HG03457 (cell line): ENCODE measurements at regions not wholly inside any gene's neighbourhood (a gene's known extent, or its start where the extent isn't known, plus 50 kb on each side); places are given as distances from the start of the nearest gene placed in this dataset.
"Not testable (repeated sequence)": the region's sequence is repeated elsewhere in the genome, so short reads cannot be mapped to it uniquely, and the experiment has no call there.

Experiments
- ATAC-seq: cut with Tn5 transposase; IDR thresholded peaks from one replicate; pipeline ENCODE4 v1.9.1; 2021; ENCODE audit warnings: moderate number of reproducible peaks; ENCODE audit not compliant: unreplicated experiment

DNA sequence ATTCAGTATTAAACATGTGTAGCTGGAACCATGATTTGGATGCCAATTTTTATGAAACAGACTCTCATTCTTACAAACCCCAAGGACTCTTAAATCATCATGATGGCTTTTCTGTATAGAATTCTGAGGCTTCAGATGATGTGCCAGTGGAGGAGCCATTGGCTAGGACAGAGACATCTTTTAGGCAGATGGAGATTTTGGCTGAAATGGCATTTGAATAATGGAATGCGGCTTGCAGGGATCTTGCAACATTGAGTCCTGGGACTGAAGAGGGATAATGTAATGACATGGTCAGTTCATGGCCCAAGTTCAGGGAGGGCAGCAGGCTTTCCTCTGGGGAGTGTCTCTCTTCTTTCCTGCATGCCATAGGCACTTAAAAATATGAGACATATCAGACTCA lies 172.4 kb downstream of the ABCA8 start:
- no peak for ATAC-seq

DNA sequence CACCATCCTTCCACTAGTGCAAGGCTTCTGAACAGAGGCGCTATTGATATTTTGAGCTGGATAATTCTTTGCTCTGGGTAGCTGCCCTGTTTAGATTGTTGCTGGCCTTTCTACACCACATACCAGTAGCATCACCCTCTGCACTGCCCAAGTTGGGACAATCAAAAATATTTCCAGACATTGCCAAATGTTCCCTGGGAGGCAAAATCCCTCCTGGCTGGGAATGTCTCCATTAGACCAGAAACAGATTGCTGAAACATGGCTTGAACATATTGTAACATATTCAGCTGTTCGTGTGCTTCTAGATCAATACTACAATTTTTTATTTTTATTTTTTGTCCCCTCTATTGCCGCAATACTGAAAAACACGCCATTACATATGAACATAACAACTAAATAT lies 174.6 kb downstream of the ABCA8 start:
- ATAC-seq: no peak

DNA sequence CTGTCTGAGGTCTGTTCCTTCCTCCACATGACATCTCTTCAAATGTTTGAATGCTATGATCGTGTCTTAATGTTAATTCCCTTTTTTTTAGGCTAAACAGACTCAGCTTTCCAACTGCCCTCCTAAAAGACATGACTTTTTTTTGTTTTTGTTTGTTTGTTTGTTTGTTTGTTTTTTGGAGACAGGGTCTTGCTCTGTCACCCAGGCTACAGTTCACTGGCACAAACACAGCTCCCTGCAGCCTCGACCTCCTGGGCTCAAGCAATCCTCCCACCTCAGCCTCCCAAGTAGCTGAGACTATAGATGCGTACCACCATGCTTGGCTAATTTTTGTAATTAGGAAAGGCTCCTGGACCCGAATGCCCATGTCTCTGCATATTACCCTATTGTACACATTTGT lies 176.5 kb downstream of the ABCA8 start:
- ATAC-seq: no peak

DNA sequence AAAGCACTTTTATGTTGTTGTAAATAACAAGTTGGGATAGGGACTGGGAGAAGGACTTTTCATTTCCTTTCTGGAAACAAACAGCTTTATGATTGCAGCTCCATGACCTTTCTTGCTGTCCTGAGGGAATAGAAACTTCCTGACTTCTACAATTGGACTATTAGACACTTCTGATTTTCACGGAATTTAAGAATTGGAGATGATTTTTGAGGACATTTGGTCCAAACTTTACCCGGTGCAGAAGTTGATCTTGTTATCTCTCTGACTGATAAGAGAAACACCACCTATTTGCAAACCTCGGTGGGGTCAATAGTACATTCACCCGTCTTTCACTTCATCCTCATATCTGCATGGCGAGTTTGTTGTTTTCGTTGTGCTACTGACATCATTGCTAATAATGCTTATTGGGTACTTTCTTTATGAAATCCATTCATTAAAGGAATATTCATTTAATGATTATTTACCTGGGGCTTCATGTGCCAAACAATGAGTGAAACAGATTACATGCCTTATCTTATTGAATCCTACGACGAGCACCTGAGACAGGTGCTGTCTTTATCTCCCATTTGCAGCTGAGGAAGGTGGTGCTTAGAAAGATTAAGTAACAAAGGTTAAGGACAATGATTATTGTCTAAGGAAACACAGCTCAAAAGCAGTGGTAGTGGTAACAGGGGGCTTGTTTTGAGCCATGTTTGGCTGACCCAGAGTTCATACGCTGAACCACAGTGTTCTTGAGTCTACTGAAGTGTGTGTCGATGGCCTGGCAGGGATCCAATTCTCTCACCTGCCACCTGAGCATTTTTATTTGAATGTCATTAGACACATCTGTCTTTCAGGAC lies 176.9 kb upstream of the FAM20A start:
- ATAC-seq: no peak

DNA sequence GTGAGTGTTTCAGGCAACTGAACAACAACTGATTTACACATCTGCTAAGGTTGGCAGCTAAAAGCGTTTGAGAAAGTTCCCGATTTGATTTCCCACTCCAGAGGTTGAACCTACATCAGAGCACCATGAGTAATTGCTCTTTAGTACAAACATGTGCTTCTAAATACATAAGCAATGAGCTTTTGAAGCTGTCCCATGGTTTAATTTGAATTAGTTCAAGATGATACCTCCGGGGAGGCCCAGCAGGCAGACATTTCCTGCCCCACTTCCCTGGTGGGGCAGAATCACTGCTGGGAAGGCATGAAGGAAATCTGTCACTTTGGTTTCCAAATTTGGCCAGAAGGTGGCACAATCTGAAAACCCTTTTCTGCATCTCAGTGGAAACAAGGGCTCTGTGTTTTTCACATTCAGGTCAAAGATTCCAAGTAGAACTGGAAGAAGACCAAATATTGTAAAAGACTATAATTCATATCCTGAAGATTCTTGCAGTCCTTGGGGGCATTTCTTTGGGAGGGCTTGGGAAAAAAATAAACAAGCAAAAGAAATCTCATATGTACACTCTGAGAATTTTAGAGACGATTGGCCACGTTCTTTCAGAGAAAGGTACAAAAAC lies 176.2 kb upstream of the FAM20A start:
- no peak for ATAC-seq

DNA sequence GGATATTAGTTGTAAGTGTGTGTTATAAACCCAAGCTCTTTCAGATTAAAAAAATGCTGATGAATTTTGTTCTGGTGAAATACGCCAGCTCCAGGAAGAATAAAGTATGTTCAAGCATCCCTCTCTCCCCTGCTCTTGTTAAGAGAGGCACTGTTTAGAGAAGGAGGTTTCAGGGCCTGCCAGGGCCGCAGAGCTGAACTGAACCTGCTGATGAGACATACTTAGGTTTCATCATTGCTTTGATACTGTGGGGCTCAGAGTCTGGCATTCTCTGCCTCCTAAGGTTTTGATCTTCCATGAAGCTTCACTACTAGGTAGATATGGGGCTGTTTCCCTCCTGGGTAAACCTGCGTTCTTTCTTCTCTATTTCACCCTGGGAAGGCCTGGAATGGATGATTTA lies 175.3 kb upstream of the FAM20A start:
- no peak for ATAC-seq

DNA sequence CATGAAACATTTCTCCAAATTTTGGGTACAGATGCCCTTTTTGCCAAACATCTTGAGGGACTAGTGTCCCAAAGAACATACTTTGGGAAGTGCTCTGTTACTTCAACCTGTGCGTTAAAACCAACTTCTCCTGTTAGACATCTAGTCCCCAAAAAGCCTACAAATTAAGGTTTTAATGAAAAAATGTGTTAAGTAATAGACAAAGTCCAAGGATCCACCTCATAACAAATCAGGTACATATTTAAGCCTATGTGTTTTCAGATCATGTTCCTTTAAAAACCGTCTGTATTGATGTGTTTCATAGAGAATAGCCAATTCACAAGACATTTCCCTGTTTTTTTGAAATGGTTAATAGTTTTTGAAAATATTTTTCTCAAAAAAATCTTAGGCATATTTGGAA lies 174.8 kb upstream of the FAM20A start:
- no peak for ATAC-seq

DNA sequence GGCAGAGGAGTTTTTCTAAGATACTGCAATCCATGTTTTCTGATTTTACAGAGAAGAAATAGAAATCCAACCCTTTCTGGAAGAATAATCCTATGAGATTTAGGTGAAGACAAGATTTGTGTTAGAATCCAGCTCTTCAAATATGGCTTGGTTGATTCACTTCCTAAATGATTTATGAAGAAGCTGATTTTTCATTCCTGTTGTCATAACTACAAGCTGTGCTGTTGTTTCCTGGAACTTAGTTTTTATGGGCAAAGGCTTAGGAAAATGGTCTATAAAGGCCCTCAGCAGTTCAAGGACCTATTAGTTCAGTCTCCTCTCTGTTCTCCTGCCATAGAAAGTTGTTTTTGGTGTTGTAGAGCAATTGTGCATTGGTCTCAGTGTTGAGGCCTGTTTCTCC lies 174.2 kb upstream of the FAM20A start:
- ATAC-seq: no peak

DNA sequence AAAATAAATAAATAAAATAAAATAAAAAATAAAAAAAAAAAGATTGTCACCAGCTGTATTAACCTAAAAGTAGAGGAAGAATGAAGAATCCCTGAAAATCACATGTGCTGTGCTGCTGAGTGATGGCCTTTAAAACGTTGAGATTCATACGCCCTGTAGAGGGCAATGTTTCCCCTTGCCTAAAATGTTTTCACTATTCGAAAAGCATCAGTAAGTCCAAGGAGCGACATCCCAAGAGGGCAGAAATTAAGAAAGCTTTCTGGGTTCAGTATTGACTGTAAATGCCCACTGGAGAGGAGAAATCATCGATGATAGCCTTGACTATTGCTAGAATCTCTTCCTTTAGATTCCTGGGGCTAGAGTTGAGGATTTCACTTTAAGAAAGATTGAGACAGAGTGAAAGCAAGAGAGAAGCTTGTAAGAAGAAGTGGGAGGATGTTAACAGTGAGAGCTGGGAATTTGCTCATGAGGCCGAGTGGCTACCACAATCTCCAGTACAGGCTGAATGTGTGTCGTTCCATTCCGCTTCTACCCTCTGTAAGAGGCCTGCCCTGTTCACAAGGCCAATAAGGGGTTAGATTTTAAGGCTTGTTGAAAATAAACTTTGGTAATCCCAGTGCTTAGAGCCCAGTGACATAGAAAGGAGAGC lies 170.8 kb upstream of the FAM20A start:
- peak; percentile 51 for ATAC-seq

DNA sequence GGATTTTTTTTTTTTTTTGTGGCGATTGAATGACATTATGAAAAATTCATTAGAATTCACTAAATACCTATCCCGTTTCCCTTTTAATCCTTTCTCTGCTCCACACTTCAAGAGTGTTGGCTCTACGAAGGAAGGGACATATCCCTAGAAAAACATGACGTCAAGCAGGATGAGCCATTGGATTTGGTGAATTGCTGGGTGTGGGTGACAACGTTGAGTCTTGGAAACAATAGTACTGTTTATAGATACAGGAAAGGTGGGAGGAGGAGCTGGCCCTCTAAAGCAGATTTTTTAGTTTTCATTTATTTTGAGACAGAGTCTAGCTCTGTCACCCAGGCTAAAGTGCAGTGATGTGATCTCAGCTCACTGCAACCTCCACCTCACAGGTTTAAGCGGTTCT lies 167.6 kb upstream of the FAM20A start:
- no peak for ATAC-seq

DNA sequence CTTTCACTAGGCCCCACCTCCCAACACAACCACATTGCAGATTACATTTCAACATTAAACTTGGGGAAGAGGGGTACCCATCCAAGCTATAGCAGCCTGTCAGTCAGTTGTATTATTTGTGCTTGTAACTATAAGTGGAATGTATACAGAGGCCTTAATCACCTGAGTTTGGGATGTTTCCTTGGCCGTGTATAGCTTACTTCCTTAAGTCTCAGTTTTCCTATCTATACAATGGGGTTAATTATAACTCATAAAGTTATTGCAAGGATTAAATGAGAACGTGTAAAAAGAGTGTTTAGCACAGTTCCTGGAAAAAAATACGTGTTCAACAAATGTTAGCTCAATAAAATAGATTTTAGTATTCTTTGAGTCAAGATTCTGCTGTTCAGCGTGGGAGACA lies 165.5 kb upstream of the FAM20A start:
- ATAC-seq: no peak

DNA sequence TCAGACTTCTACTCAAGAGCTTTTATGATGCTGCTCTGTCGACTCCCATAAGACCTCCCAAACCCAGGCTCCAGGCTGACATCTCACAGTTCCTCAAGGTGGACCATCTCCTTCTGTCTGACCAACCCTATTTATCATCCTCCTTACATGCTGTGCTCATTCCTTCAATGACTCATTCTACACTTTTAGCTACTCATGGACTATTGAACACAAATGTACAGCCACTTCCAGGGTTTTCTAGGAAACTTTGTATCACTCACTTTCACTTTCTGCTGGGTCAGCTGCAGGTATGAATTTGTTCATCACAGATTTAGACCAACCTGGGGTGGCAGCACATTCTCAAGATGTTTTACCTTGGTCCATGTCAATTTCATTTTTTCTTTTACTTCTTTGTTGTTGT lies 162.4 kb upstream of the FAM20A start:
- ATAC-seq: no peak

DNA sequence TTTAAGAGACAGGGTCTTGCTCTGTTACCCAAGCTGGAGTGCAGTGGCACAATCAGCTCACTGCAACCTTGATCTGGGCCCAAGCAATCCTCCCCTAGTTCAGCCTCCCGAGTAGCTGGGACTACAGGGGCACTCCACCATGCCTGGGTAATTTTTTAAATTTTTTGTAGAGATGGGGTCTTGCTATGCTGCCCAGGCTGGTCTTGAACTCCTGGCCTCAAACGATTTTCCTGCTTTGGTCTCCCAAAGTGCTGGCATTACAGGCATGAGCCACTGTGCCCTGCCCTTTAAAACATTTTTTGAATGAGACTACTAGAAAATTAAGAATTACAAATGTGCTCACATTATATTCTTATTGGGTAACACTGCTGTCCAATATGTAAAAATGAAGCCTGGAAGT lies 161.7 kb upstream of the FAM20A start:
- no peak for ATAC-seq

DNA sequence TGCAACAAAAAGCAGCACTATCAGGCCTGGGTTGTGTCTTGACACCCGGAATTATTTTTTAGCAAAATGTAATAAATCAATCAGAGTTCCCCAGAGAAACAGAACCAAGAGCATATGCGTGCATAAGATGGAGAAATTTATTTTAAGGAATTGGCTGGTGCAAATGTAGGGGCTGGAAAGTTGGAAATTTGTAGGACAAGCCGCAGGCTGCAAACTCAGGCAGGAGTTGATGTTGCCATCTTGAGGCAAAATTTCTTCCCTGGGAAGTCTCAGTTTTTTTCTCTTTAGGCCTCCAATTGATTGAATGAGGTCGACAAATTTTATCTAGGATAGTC lies 158.9 kb upstream of the FAM20A start:
- ATAC-seq: no peak

DNA sequence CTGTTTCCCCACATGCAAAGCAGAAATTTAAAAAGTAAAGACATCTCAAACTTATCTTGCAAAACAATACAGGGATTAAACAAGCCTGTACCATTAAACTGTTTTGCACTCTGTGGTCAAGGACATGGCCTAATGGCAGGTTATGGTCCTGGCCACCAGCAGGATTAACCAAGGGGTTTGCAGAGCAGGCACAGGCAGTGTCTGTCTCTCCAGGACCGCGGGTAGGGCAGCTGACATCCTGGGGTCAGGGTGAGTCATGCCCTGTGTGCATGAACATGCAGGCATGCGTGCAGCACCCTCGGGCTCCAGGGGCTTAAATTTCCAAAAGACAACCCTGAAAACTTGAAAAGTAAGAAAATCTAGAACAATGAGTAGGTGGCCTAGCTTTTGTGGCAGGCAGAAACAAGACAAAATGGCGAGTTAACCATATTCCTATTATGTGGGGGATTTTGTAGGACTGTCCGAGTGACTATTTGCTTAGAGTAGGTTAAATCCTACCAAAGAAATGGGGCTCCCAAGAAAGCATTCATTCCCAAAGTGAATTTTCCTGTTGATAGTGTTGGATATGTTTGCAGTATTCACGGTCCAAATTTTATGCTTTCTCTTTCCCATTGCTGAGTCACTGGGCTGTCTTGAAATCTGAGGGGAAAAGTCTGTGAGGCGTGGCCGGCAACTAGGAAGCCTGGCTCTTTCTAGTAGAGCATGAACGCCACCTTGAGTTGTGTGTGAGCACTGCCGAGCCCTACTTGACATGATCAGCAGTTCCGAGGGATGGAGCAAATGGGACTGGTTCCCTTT lies 158.4 kb upstream of the FAM20A start:
- peak; percentile 80 for ATAC-seq

DNA sequence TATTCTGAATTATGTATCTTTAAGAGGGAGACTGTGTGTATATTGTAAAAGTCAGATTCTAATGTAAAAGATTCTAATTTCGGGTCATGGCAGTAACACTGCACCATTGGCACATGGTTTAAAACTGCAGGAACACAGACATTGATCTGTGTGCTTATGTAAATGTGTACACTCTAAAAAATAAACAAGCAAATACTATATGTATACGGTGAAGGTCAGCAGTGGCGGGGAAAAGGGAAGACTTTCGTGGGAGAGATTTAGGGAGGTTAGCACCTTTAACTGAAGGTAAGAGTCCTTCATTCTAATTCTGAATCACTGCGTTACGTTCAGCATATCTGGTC lies 157.8 kb upstream of the FAM20A start:
- ATAC-seq: no peak

DNA sequence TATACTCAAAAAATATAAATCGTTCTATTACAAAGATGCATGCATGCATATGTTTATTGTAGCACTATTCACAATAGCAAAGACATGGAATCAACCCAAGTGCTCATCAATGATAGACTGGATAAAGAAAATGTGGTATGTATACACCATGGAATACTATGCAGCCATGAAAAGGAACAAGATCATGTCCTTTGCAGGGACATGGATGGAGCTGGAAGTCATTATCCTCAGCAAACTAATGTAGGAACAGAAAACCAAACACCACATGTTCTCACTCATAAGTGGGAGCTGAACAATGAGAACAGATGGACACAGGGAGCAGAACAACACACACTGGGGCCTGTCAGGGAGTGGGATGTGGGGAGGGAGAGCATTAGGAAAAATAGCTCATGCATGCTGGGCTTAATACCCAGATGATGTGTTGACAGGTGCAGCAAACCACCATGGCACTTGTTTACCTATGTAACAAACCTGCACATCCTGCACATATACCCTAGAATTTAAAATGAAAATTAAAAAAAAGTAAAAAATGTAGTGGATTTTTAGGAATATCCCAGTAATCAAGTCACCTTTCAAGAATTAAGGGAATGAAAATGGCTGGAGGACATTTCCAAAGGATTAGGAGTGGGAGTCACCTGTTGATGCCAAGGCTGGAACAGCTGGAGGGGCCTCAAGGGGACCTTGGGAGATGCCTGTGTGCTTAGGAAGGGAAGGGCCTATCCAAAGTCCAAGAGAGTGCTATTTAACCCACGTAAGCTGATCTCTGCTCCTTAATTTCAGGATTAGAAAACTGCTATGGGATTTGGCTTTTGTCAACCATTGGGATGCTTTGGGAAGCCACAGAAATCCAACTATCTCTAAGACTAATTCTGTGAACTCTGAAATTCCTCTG lies 156.9 kb upstream of the FAM20A start:
- ATAC-seq: not testable (repeated sequence)

DNA sequence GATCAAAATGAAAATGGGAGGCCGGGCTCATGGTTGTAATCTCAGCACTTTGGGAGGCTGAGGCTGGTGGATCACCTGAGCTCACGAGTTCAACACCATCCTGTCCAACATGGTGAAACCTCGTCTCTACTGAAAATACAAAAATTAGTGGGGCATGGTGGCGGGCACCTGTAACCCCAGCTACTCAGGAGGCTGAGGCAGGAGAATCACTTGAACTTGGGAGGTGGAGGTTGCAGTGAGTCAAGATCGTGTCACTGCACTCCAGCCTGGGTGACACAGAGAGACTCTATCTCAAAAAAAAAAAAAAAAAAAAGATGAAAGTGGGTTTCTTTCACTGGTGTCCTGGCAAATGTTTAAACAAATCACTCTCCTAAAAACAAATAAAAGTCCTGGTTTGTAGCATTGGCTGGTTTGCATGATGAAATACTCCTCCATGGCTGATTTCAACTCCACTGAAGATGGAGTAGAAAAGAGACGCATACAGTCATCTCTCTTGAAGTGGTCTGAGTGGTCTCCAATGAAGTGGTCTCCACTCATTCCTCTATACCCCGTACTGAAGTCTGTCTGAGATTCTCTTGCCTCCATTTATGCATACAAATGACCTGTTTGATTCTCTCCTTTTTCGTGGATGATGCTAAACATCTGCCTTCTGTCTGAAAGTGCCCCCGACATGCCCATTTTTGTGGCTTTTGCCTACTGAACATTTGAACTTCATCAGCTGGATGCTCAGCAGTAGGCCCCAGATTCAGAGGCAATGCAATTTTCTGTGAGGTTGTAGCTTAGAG lies 153.0 kb upstream of the FAM20A start:
- ATAC-seq: no peak

DNA sequence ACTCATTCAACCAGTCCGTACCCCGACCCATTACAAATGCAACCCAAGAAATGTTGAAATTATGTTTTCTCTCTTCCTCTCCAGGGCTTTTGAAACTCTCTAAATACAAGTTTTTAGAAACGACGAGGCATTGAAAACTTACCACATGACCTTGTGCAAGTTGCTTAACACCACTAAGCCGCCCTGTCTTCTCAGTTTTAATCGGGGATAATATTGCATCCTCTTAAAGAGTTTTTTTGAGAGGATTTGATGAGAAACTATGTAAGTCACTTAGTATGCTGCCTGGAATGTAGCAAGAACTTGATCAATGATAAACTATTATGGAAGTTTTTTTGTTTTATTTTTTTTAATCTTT lies 149.0 kb upstream of the FAM20A start:
- no peak for ATAC-seq
